ENCODE measurements at regions not wholly inside any gene's neighbourhood (a gene's known extent, or its start where the extent isn't known, plus 50 kb on each side); places are given as distances from the start of the nearest gene placed in this dataset.

DNA sequence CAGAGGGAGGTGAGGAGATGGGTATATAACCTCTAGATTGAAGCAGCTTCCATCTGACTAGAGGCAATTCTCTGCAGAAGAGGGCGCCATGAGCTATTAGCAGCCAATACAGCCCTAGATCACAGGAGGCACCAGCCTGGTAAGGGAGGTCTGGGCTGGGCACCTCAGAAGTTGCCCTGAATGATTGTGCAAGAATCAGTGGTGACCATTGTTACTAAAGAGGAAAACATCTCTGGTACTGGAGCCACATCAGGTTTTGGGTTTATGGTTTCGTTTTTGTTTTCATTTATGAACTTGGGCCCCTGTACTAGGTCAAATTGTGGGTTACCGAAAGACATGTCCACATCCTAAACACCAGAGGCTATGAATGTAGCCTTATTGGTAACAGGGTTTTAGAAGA is 342.0 kb downstream of the MLLT3 start:
- Histone ChIP-seq H4K20me1 (replicated peaks; ENCODE audit: control insufficient read depth, extremely low read depth, insufficient read depth, low read length) (no peaks in the 10 kb centered on the region), H3K27me3 (ENCODE audit: control insufficient read depth in 2 of 2, insufficient read depth in 2 of 2, low read length in 2 of 2) (no peaks in the 10 kb centered on the region), H3K9me1 (replicated peaks; ENCODE audit: control insufficient read depth, extremely low read depth, insufficient read depth, low read length) (no peaks in the 10 kb centered on the region), H3K9ac (replicated peaks; ENCODE audit: extremely low read depth, insufficient read depth, low read length) (no peak overlapping the region), H3K9me3 (replicated peaks; ENCODE audit: control insufficient read depth, insufficient read depth, low read length) (no peaks in the 10 kb centered on the region), H3K79me2 (ENCODE audit: control insufficient read depth, insufficient read depth, low read length) (no peaks in the 10 kb centered on the region), H3K27ac (ENCODE audit: insufficient read depth, low read depth, low read length) (no peak overlapping the region), H3K36me3 (ENCODE audit: control insufficient read depth in 2 of 2, extremely low read depth in 1 of 2, insufficient read depth in 2 of 2, low read length in 2 of 2) (no peaks in the 10 kb centered on the region), H3K4me3 (replicated peaks in 1 of 3; ENCODE audit: insufficient read depth in 1 of 3, low read depth in 1 of 3, low read length in 3 of 3) (no peak overlapping the region), H3K4me2 (ENCODE audit: insufficient read depth, low read length) (no peak overlapping the region), H2AFZ (ENCODE audit: low read depth, low read length) (no peak overlapping the region), H3K4me1 (ENCODE audit: control insufficient read depth, extremely low read depth, insufficient read depth, low read length) (no peaks in the 10 kb centered on the region)
- no peak for DNase-seq (ENCODE audit: low read depth, low spot score)
- ChIA-PET POLR2A (no interaction called here), CTCF (interaction anchor here (0.6 kb wide), 1 partner anchor 661 kb away, joined by 3 read pairs; no protein-coding TSS in a partner anchor)
- BruUV-seq (replicated peaks), result no TSS peak
- FAIRE-seq, result no peak
- intact Hi-C loops (cut with micrococcal nuclease) (no loop called here), dilution Hi-C loops (cut with MboI; ENCODE audit: extremely low pct_ligation_motif_present, low sequenced_read_pairs) (no loop called here)
- no peak for TF ChIP-seq JUN (IDR thresholded peaks at IDR 0.05; ENCODE audit: borderline replicate concordance, insufficient read depth, insufficient read length, low read depth)
- no peak for TF ChIP-seq FOS (IDR thresholded peaks at IDR 0.05; ENCODE audit: borderline replicate concordance, insufficient read depth, low read length)
- no peak for TF ChIP-seq EZH2 (IDR thresholded peaks at IDR 0.05; ENCODE audit: borderline replicate concordance, low read depth, low read length, severe bottlenecking)
- TF ChIP-seq CTCF (IDR thresholded peaks at IDR 0.05; ENCODE audit: extremely low read depth in 1 of 2, insufficient read depth in 1 of 2, low read depth in 1 of 2, low read length in 2 of 2), result no peak
- TF ChIP-seq MAX (IDR thresholded peaks at IDR 0.05; ENCODE audit: insufficient read depth, insufficient read length), result no peak
- TF ChIP-seq GATA2 (IDR thresholded peaks at IDR 0.05; ENCODE audit: insufficient read depth, insufficient read length, low read depth, low read length), result no peak
- TF ChIP-seq POLR2AphosphoS5 (IDR thresholded peaks at IDR 0.05; ENCODE audit: insufficient read depth, low read depth, low read length), result no peak
- no peak for TF ChIP-seq MYC (IDR thresholded peaks at IDR 0.05; ENCODE audit: low read depth, low read length)
- no peak for TF ChIP-seq POLR2A (IDR thresholded peaks at IDR 0.05; ENCODE audit: low read depth, low read length)

Data from endothelial cell of umbilical vein (primary cell).